Suprapubic skin (tissue), 4 donors: ENCODE measurements at regions not wholly inside any gene's neighbourhood (a gene's known extent, or its start where the extent isn't known, plus 50 kb on each side); places are given as distances from the start of the nearest gene placed in this dataset.

Source experiments
- POLR2A ChIP-seq, 2 donors: fragments of 450-650 bp; IDR thresholded peaks; one replicate each; pipeline ENCODE4 v1.6.1; 2017; ENCODE audit warnings: antibody characterized with exemption in 2 of 2, mild to moderate bottlenecking in 2 of 2, moderate library complexity in 2 of 2
- POLR2AphosphoS5 ChIP-seq, 3 donors: sonication (generic); formaldehyde crosslinking; IDR thresholded peaks; one replicate each; pipeline ENCODE4 v1.6.1; 2017; ENCODE audit warnings: antibody characterized with exemption in 3 of 3
- TF ChIP-seq, protein P1 (sequence below), 2 donors: fragments of 200-600 bp in 1 of 2; fragments of 450-650 bp in 1 of 2; sonication (generic) in 1 of 2; IDR thresholded peaks; one replicate each; pipeline ENCODE4 v1.5.1; 2016 to 2019; ENCODE audit warnings: antibody characterized with exemption in 2 of 2, mild to moderate bottlenecking in 1 of 2, moderate library complexity in 1 of 2

DNA sequence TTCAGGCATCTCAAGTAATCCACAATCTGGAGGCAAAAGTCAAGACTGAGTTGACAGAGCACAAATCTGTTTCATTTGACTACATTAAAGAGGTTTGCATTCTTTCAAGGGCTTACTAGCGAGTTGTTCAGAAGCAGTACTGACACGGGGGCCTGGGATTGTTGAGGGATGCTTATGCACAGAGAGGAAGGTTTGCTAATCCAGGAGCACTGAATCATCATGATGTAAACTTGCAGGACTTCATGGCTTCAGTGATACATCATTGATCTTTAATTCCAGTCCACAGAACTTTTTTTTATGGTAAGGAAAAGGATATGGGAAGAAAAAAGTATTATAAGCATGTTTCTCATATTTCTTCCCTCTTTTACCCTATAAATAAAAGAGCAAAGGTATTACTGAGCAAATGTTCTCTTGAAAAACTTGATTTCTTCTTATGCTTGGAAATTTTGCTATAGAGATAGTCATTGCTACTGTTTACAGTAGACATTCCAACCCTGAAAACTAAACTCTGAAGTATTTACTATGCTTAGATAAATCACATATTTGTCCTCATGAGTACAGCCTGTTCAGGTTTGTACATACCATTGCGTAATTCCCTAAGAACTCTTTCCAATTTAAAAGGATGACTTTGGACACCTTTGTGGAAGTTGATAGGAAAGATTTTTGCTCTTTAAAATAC is 65.8 kb upstream of the KPNA3 start:
- TF ChIP-seq, protein P1, sequence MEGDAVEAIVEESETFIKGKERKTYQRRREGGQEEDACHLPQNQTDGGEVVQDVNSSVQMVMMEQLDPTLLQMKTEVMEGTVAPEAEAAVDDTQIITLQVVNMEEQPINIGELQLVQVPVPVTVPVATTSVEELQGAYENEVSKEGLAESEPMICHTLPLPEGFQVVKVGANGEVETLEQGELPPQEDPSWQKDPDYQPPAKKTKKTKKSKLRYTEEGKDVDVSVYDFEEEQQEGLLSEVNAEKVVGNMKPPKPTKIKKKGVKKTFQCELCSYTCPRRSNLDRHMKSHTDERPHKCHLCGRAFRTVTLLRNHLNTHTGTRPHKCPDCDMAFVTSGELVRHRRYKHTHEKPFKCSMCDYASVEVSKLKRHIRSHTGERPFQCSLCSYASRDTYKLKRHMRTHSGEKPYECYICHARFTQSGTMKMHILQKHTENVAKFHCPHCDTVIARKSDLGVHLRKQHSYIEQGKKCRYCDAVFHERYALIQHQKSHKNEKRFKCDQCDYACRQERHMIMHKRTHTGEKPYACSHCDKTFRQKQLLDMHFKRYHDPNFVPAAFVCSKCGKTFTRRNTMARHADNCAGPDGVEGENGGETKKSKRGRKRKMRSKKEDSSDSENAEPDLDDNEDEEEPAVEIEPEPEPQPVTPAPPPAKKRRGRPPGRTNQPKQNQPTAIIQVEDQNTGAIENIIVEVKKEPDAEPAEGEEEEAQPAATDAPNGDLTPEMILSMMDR (IDR thresholded peaks at IDR 0.05), result no peak
- TF ChIP-seq POLR2AphosphoS5 (IDR thresholded peaks at IDR 0.05) (no peak), POLR2A (IDR thresholded peaks at IDR 0.05) (no peak)
